Epidermal melanocyte (primary cell): ENCODE measurements at regions not wholly inside any gene's neighbourhood (a gene's known extent, or its start where the extent isn't known, plus 50 kb on each side); places are given as distances from the start of the nearest gene placed in this dataset.
"Not testable (repeated sequence)": the region's sequence is repeated elsewhere in the genome, so short reads cannot be mapped to it uniquely, and the experiment has no call there.

Experiments used
- DNase-seq: peaks from one replicate; pipeline ENCODE4 v3.0.0; 2011; ENCODE audit warnings: low spot score; ENCODE audit not compliant: insufficient read length

GRCh38 chr15:57875347-57875746, 168.8 kb downstream of the POLR2M start:
- DNase-seq: no peak

GRCh38 chr15:57878573-57878972, 172.1 kb downstream of the POLR2M start:
- DNase-seq: no peak

GRCh38 chr15:57881361-57881760, 174.8 kb downstream of the POLR2M start:
- no peak for DNase-seq

- no peak for DNase-seq
Observed at GRCh38 chr15:57881972-57882371, 175.5 kb downstream of the POLR2M start.

- DNase-seq: no peak
Observed at GRCh38 chr15:57883701-57884100, 177.2 kb downstream of the POLR2M start.

GRCh38 chr15:57884936-57885335, 178.4 kb downstream of the POLR2M start:
- DNase-seq: no peak

GRCh38 chr15:57885435-57885834, 178.9 kb downstream of the POLR2M start:
- DNase-seq: no peak

GRCh38 chr15:57887825-57888224, 177.7 kb downstream of the ALDH1A2 start:
- DNase-seq: no peak

GRCh38 chr15:57890351-57890750, 175.2 kb downstream of the ALDH1A2 start:
- DNase-seq: no peak

GRCh38 chr15:57890878-57891277, 174.6 kb downstream of the ALDH1A2 start:
- DNase-seq: no peak

- DNase-seq: no peak
Observed at GRCh38 chr15:57892181-57892580, 173.3 kb downstream of the ALDH1A2 start.

- DNase-seq: no peak
Observed at GRCh38 chr15:57893040-57893439, 172.5 kb downstream of the ALDH1A2 start.

GRCh38 chr15:57895291-57895690, 170.2 kb downstream of the ALDH1A2 start:
- DNase-seq: no peak

GRCh38 chr15:57896114-57896513, 169.4 kb downstream of the ALDH1A2 start:
- no peak for DNase-seq

- DNase-seq: not testable (repeated sequence)
Observed at GRCh38 chr15:57896899-57897298, 168.6 kb downstream of the ALDH1A2 start.

GRCh38 chr15:57897870-57898269, 167.6 kb downstream of the ALDH1A2 start:
- no peak for DNase-seq

GRCh38 chr15:57902155-57902554, 163.4 kb downstream of the ALDH1A2 start:
- no peak for DNase-seq
